ENCODE measurements at regions not wholly inside any gene's neighbourhood (a gene's known extent, or its start where the extent isn't known, plus 50 kb on each side); places are given as distances from the start of the nearest gene placed in this dataset.

- TF ChIP-seq EGR1 (IDR thresholded peaks at IDR 0.05; ENCODE audit: low read depth in 2 of 2) (no peak), SP1 (IDR thresholded peaks at IDR 0.05) (no peak), RXRA (IDR thresholded peaks at IDR 0.05) (no peak), TAF1 (conservative IDR thresholded peaks at IDR 0.05) (no peak), RAD21 (IDR thresholded peaks at IDR 0.05) (no peak), NR2F2 (IDR thresholded peaks at IDR 0.05) (no peak)
- TF ChIP-seq, protein P1, sequence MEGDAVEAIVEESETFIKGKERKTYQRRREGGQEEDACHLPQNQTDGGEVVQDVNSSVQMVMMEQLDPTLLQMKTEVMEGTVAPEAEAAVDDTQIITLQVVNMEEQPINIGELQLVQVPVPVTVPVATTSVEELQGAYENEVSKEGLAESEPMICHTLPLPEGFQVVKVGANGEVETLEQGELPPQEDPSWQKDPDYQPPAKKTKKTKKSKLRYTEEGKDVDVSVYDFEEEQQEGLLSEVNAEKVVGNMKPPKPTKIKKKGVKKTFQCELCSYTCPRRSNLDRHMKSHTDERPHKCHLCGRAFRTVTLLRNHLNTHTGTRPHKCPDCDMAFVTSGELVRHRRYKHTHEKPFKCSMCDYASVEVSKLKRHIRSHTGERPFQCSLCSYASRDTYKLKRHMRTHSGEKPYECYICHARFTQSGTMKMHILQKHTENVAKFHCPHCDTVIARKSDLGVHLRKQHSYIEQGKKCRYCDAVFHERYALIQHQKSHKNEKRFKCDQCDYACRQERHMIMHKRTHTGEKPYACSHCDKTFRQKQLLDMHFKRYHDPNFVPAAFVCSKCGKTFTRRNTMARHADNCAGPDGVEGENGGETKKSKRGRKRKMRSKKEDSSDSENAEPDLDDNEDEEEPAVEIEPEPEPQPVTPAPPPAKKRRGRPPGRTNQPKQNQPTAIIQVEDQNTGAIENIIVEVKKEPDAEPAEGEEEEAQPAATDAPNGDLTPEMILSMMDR (IDR thresholded peaks at IDR 0.05; ENCODE audit: low read depth, low read length, missing input control): no peak
- TF ChIP-seq, protein P2, sequence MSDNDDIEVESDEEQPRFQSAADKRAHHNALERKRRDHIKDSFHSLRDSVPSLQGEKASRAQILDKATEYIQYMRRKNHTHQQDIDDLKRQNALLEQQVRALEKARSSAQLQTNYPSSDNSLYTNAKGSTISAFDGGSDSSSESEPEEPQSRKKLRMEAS (IDR thresholded peaks at IDR 0.05): no peak
- Histone ChIP-seq H3K36me3 (ENCODE audit: control insufficient read depth in 4 of 4, insufficient read depth in 3 of 4, low read depth in 1 of 4, low read length in 3 of 4) (no peaks in the 10 kb centered on the region), H3K9ac (ENCODE audit: low read depth in 1 of 2, low read length in 2 of 2) (no peak overlapping the region), H3K27me3 (ENCODE audit: control insufficient read depth in 4 of 4, insufficient read depth in 4 of 4, low read length in 3 of 4) (no peaks in the 10 kb centered on the region), H3K4me3 (ENCODE audit: low read depth in 1 of 3, low read length in 3 of 3) (no peak overlapping the region), H3K4me1 (ENCODE audit: control insufficient read depth in 4 of 4, insufficient read depth in 4 of 4, low read length in 3 of 4) (no peaks in the 10 kb centered on the region), H3K27ac (ENCODE audit: low read depth in 1 of 2, low read length in 2 of 2) (no peak overlapping the region), H3K9me3 (ENCODE audit: control insufficient read depth in 4 of 4, low read length in 3 of 4) (no peaks in the 10 kb centered on the region)
- no peak for DNase-seq (ENCODE audit: low spot score)
- WGBS: 96% methylated on average over 2 of the region's 2 CpGs
These were observed 244.2 kb upstream of the LRIG1 start for GRCh38 chr3:66744986-66745385.

- H3K9me3 ChIP-seq (ENCODE audit: control insufficient read depth in 4 of 4, low read length in 3 of 4): no peaks in the 10 kb centered on the region
- H3K27me3 ChIP-seq (ENCODE audit: control insufficient read depth in 4 of 4, insufficient read depth in 4 of 4, low read length in 3 of 4): no peaks in the 10 kb centered on the region
- DNase-seq (ENCODE audit: low spot score): no peak
- H3K9ac ChIP-seq (ENCODE audit: low read depth in 1 of 2, low read length in 2 of 2): no peak overlapping the region
- no peaks in the 10 kb centered on the region for H3K36me3 ChIP-seq (ENCODE audit: control insufficient read depth in 4 of 4, insufficient read depth in 3 of 4, low read depth in 1 of 4, low read length in 3 of 4)
- WGBS: 92% methylated on average over 6 of the region's 6 CpGs
- H3K4me1 ChIP-seq (ENCODE audit: control insufficient read depth in 4 of 4, insufficient read depth in 4 of 4, low read length in 3 of 4): no peaks in the 10 kb centered on the region
- no peak overlapping the region for H3K4me3 ChIP-seq (ENCODE audit: low read depth in 1 of 3, low read length in 3 of 3)
- TF ChIP-seq NR2F2 (IDR thresholded peaks at IDR 0.05): no peak
- H3K27ac ChIP-seq (ENCODE audit: low read depth in 1 of 2, low read length in 2 of 2): no peak overlapping the region
These were observed 246.4 kb upstream of the LRIG1 start for GRCh38 chr3:66747261-66747660.

DNA sequence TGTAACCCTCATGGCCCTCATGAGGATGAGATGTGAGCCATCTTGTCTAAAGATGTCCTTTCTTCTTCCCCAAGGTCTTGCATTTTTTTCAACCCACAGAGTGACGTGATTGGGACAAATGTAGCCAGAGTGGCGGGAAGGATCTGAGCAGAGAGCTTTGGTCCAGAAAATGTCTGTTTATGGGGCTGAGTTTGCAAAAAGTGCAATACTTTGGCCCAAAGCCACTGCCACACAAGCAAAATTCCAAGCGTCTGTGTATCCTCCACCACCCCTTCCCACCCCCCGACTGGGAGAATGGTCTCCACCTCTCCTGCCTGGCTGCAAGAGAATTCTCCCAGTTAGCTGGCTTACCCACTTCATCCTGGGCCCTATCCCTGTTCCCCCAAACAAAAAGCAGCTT lies 246.9 kb upstream of the LRIG1 start:
- Histone ChIP-seq H3K9me3 (ENCODE audit: control insufficient read depth in 4 of 4, low read length in 3 of 4) (no peaks in the 10 kb centered on the region), H3K27ac (ENCODE audit: low read depth in 1 of 2, low read length in 2 of 2) (no peak overlapping the region), H3K4me3 (ENCODE audit: low read depth in 1 of 3, low read length in 3 of 3) (no peak overlapping the region), H3K27me3 (ENCODE audit: control insufficient read depth in 4 of 4, insufficient read depth in 4 of 4, low read length in 3 of 4) (no peaks in the 10 kb centered on the region), H3K36me3 (ENCODE audit: control insufficient read depth in 4 of 4, insufficient read depth in 3 of 4, low read depth in 1 of 4, low read length in 3 of 4) (no peaks in the 10 kb centered on the region), H3K4me1 (ENCODE audit: control insufficient read depth in 4 of 4, insufficient read depth in 4 of 4, low read length in 3 of 4) (no peaks in the 10 kb centered on the region), H3K9ac (ENCODE audit: low read depth in 1 of 2, low read length in 2 of 2) (no peak overlapping the region)
- TF ChIP-seq, protein P3, sequence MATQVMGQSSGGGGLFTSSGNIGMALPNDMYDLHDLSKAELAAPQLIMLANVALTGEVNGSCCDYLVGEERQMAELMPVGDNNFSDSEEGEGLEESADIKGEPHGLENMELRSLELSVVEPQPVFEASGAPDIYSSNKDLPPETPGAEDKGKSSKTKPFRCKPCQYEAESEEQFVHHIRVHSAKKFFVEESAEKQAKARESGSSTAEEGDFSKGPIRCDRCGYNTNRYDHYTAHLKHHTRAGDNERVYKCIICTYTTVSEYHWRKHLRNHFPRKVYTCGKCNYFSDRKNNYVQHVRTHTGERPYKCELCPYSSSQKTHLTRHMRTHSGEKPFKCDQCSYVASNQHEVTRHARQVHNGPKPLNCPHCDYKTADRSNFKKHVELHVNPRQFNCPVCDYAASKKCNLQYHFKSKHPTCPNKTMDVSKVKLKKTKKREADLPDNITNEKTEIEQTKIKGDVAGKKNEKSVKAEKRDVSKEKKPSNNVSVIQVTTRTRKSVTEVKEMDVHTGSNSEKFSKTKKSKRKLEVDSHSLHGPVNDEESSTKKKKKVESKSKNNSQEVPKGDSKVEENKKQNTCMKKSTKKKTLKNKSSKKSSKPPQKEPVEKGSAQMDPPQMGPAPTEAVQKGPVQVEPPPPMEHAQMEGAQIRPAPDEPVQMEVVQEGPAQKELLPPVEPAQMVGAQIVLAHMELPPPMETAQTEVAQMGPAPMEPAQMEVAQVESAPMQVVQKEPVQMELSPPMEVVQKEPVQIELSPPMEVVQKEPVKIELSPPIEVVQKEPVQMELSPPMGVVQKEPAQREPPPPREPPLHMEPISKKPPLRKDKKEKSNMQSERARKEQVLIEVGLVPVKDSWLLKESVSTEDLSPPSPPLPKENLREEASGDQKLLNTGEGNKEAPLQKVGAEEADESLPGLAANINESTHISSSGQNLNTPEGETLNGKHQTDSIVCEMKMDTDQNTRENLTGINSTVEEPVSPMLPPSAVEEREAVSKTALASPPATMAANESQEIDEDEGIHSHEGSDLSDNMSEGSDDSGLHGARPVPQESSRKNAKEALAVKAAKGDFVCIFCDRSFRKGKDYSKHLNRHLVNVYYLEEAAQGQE (IDR thresholded peaks at IDR 0.05): no peak
- TF ChIP-seq GABPA (IDR thresholded peaks at IDR 0.05 in 1 of 2, conservative IDR thresholded peaks at IDR 0.05 in 1 of 2) (no peak), SP1 (IDR thresholded peaks at IDR 0.05) (no peak), YY1 (IDR thresholded peaks at IDR 0.05) (no peak), EGR1 (IDR thresholded peaks at IDR 0.05; ENCODE audit: low read depth in 2 of 2) (no peak), HNF4A (conservative IDR thresholded peaks at IDR 0.05) (no peak), FOXA2 (IDR thresholded peaks at IDR 0.05) (no peak), HNF4G (IDR thresholded peaks at IDR 0.05) (no peak), JUND (IDR thresholded peaks at IDR 0.05) (no peak)
- TF ChIP-seq, protein P2 (IDR thresholded peaks at IDR 0.05): no peak
- TF ChIP-seq, protein P4, sequence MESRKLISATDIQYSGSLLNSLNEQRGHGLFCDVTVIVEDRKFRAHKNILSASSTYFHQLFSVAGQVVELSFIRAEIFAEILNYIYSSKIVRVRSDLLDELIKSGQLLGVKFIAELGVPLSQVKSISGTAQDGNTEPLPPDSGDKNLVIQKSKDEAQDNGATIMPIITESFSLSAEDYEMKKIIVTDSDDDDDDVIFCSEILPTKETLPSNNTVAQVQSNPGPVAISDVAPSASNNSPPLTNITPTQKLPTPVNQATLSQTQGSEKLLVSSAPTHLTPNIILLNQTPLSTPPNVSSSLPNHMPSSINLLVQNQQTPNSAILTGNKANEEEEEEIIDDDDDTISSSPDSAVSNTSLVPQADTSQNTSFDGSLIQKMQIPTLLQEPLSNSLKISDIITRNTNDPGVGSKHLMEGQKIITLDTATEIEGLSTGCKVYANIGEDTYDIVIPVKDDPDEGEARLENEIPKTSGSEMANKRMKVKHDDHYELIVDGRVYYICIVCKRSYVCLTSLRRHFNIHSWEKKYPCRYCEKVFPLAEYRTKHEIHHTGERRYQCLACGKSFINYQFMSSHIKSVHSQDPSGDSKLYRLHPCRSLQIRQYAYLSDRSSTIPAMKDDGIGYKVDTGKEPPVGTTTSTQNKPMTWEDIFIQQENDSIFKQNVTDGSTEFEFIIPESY (IDR thresholded peaks at IDR 0.05): no peak
- TF ChIP-seq, protein P1 (IDR thresholded peaks at IDR 0.05; ENCODE audit: low read depth, low read length, missing input control): no peak
- 75% methylated on average over 4 of the region's 4 CpGs for WGBS
- no peak for DNase-seq (ENCODE audit: low spot score)

Measured in liver (tissue), 8 donors.